NCI-H1417 (cell line): ENCODE measurements at regions not wholly inside any gene's neighbourhood (a gene's known extent, or its start where the extent isn't known, plus 50 kb on each side); places are given as distances from the start of the nearest gene placed in this dataset.

ENCODE experiments used
- DNase-seq, 3 experiments: peaks; one replicate each; lab custom pipeline; 2025; lab: John Stamatoyannopoulos, UW

GRCh38 chr16:86868070-86868469 is 289.7 kb downstream of the FOXL1 start:
- no peak for DNase-seq

DNA sequence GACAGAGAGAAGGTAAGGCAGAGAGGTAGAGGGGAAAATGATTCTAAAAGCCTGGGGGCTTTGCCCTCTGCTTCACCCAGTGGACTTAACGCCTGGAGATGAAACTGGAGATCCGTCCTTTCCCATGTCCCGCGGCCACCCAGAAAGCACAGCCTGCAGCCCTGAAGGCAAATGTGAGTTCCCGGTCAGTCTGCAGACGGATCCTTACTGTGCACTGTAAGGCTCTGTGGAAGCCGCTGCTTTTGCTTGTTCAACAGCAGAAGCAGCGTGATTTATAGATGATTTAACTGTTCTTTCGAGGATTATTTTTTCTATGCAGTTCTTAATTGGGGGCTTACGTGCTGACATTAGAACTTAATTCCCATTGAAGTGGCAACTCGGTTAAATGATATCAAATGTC is 290.4 kb downstream of the FOXL1 start:
- peak in 1 of 3 experiments; percentile 46 for DNase-seq

- DNase-seq = peak in 2 of 3 experiments; percentile 78 to 92
Observed at GRCh38 chr16:86869288-86870022, 291.1 kb downstream of the FOXL1 start.

- DNase-seq = no peak
Observed at GRCh38 chr16:86870380-86870779, 292.0 kb downstream of the FOXL1 start.

DNA sequence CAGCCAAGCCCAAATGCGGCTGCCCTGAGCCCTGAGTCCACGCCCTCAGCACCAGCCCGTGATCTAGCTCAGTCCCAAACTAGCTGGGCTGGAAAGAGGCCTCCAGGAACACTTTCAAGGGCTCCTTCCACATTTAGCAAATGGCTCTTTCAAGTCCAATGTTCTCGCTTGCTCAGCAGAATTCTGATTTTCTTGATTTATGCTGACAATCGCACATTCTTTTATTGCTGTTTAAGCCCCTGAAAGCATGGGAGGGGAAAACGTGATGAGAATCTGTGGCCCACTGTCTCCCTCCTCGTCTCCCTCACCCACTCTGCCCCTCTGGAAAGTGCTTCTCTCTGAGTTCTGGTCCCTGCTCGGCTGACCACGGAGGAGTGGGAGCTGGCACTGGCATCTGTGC is 293.8 kb downstream of the FOXL1 start:
- DNase-seq = no peak

DNA sequence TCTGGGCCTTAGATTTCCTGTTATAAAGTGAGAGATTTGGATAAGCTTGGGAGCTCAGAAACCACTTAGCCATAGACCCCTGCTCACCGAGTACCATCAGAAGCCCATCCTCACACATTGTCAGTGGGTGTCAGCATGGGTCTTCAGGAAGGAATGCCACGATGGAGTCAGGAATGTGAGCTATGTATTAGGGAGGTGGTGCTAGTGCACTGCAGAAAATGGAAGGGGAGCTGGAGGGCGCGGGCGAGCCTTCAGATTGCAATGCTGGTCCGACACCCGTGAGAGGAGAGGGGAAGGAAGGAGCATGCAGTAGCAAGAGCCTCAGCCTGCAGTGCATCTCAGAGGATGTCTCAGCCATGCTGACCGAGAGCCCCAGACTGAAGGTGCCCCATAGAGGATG is 294.5 kb downstream of the FOXL1 start:
- no peak for DNase-seq

- peak in 1 of 3 experiments; percentile 3 for DNase-seq
Observed at GRCh38 chr16:86874141-86874540, 295.8 kb downstream of the FOXL1 start.

DNA sequence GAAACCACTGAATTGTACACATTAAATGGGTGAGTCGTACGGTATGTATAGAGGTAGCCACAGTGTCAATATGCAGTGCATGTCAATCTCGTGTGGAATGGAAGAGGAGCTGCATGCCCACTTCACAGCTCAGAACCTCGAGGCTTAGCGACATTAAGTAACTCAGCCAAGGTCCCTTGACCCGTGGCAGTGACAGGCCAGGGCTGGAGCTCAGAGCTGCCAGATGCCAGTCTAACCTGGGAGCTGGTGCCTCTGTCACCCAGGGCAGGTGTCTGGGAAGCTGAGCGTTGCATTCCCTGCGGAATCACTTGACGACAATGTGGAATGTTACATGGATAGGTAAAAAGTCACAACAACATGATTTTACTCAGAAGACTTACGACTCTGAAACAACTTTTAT is 298.1 kb downstream of the FOXL1 start:
- no peak for DNase-seq

- no peak for DNase-seq
Observed at GRCh38 chr16:86877108-86877507, 298.8 kb downstream of the FOXL1 start.

DNA sequence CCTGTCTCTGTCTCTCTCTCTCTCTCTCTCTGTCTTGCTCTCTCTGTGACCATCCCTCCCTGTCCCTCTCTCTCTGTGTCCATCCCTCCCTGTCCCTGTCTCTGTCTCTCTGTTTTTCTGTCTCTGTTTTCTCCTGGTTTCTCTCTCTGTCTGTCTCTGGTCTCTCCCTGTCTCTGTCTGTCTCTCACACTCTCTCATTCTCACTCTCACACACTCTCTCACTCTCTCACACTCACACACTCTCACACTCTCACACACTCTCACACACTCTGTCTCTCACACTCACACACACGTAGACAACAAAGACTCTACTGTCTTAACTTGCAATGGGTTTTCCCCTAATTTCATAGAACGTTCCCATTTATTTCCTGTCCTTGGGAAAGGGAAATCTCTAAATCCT is 299.5 kb downstream of the FOXL1 start:
- no peak for DNase-seq

DNA sequence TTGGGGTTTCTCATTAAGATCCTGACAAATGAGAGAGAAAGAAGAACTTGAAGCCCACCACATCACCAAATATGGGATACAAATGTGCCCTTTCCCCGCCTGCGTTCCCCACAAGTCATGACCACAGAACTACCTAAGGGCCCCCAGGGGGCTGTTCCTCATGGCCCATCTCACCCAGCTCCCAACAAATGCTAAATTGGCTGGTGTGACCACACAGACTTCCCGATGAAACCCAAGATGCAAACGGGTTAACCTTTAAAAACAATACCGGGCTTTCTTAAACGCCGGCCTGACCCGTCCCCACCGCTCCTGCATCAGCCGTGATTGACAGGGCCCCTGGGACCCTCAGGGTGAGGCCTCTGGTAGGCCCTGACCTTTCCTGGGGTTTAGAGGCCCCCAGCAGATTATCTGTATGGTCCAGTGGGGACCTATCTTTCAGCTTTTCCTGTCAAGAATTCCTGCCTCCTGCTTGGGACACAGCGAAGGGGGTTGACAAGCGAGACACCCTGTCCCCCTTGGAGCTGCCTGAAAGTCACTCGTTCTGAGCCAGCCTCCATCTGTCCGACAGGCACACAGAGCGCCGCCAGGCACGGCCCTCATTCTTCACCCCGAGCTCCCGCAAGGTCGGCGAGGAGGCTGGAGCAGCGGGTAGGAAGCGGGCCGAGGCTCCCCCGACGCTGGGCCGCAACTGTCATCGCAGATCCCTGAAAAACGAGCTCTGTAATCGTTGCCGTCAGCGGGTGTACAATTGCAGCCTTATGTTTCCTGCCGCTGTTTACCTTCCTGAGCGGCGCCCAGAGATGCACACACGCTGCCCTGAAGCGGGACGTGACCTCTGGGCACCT is 300.1 kb downstream of the FOXL1 start:
- no peak for DNase-seq

DNA sequence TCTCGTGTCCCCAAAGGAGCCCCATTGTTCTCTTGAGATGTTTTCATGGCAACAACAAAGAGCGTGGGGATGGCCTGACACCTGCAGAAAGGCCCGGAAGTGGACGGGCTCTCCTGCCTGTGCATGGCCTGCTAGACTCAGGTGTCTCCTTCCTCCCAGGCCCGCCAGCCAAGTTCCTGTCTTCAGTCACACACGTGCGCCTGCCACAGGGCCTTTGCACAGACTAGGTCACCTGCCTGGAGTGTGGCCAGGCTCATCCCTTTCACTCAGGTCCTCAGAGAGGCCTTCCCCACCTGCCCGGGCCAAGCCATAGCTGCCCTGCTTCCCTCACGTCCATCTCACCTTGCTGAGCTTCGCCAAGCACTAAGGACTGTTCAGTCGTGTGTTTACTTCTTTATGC is 300.9 kb downstream of the FOXL1 start:
- no peak for DNase-seq

GRCh38 chr16:86880316-86881117 is 302.2 kb downstream of the FOXL1 start:
- no peak for DNase-seq

DNA sequence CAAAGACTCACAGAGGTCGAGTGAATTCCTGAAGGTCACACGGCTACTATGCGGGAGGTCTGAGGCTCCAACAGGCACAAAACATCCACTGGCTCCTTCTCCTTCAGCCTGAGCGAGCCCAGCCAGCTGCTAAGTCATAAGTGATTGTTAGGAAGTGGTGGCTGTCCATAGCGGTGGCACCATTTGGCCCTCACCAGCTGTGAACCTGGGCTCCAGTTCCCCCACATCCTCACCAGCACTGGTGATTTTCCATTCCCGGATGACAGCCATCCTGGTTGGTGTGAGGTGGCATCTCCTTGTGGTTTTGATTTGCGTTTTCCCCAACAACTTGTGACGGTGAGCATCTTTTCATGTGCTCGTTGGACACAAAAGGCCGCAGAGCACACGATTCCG is 302.8 kb downstream of the FOXL1 start:
- no peak for DNase-seq

GRCh38 chr16:86881861-86882273 is 303.5 kb downstream of the FOXL1 start:
- no peak for DNase-seq

GRCh38 chr16:86882586-86883280 is 304.4 kb downstream of the FOXL1 start:
- DNase-seq = no peak

DNA sequence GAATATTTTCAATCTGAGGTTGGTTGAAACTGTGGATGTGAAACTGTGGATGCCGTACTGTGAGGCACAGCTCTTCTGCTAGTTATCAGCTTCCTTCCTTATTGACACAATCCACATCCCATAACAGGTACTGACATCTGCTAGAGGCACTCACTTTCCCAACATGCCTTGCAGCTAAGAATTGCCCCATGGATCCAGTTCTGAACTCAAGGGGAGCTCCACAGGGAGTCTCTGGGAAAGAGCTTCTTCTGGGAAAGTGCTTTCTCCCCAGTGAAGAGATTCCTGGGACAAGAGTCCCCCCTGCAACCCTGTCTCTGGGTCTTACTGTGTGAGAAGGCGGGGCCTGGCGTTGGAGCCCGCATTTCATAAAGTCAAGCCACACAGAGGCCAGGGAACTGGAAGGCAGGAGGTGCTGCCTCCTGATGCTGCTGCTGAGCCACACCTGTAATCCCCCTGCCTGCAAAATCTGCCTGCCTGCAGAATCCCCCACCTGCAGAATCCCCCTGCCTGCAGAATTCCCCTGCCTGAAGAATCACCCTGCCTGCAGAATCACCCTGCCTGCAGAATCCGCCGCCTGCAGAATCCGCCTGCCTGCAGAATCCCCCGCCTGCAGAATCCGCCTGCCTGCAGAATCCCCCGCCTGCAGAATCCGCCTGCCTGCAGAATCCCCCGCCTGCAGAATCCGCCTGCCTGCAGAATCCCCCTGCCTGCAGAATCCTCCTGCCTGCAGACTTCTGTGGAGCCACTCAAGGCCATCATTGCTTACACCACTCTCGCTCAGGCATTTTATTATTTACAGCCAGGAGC is 305.4 kb downstream of the FOXL1 start:
- DNase-seq = peak in 1 of 3 experiments; percentile 12

- no peak for DNase-seq
Observed at GRCh38 chr16:86884390-86884650, 306.0 kb downstream of the FOXL1 start.

- DNase-seq = no peak
Observed at GRCh38 chr16:86885139-86885538, 306.8 kb downstream of the FOXL1 start.

- no peak for DNase-seq
Observed at GRCh38 chr16:86886651-86887050, 308.3 kb downstream of the FOXL1 start.

DNA sequence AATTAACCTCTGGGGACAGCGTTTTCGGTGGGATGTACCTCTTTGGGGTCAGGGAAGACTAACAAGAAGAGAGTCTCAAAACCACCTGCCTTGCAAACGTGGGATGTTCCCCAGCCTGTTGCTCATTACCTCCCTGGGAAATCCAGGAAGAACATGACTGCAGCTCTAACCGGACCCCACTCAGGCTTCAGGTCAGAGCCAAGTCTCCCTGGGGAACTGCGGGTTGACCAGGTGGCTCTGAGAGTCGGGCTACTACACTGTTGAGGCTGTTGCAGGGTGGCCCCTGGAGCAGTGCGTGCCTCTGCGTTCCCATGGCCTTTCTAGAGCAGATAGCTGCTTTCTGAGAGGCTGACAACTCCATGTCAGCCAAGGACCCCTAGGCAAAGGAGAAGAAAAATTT is 309.1 kb downstream of the FOXL1 start:
- DNase-seq = no peak
